Mesenchymal stem cell (in vitro differentiated cells and primary cell): ENCODE measurements at regions not wholly inside any gene's neighbourhood (a gene's known extent, or its start where the extent isn't known, plus 50 kb on each side); places are given as distances from the start of the nearest gene placed in this dataset.

Experiments
- DNase-seq: peaks from one replicate; pipeline ENCODE4 v3.0.0-alpha.2; 2013
- H2AFZ ChIP-seq: one replicate; pipeline ENCODE4 v1.6.1; 2013; ENCODE audit warnings: low read depth, mild to moderate bottlenecking, control low read depth, inconsistent platforms, low read length, moderate library complexity
- H2AK5ac ChIP-seq: 2 replicates; pipeline ENCODE4 v1.6.1; 2013; ENCODE audit warnings: low read length, moderate library complexity, mild to moderate bottlenecking, inconsistent platforms; ENCODE audit not compliant: severe bottlenecking
- H2BK120ac ChIP-seq: one replicate; pipeline ENCODE4 v1.6.1; 2013; ENCODE audit warnings: low read depth, mild to moderate bottlenecking, inconsistent platforms, low read length, moderate library complexity
- H2BK12ac ChIP-seq, 2 experiments: one replicate each; pipeline ENCODE4 v1.6.1; 2013; ENCODE audit warnings: inconsistent platforms in 2 of 2, low read length in 2 of 2, mild to moderate bottlenecking in 2 of 2, moderate library complexity in 2 of 2, control low read depth in 1 of 2
- H2BK15ac ChIP-seq: one replicate; pipeline ENCODE4 v1.6.1; 2013; ENCODE audit warnings: mild to moderate bottlenecking, low read depth, inconsistent platforms; ENCODE audit not compliant: poor library complexity, severe bottlenecking
- H2BK5ac ChIP-seq: 2 replicates; pipeline ENCODE4 v1.6.1; 2013; ENCODE audit warnings: low read depth, mild to moderate bottlenecking, low read length, control low read depth, inconsistent platforms; ENCODE audit not compliant: poor library complexity, severe bottlenecking
- H3K14ac ChIP-seq, 2 experiments: one replicate each; pipeline ENCODE4 v1.6.1; 2013; ENCODE audit warnings: inconsistent platforms in 2 of 2, low read length in 2 of 2, control low read depth in 1 of 2, mild to moderate bottlenecking in 1 of 2, moderate library complexity in 1 of 2
- H3K18ac ChIP-seq, 2 experiments: one replicate each; pipeline ENCODE4 v1.6.1; 2013; ENCODE audit warnings: inconsistent platforms in 2 of 2, low read length in 2 of 2, control low read depth in 1 of 2, low read depth in 1 of 2, mild to moderate bottlenecking in 1 of 2
- H3K23ac ChIP-seq, 2 experiments: one replicate each; pipeline ENCODE4 v1.6.1; 2013; ENCODE audit warnings: inconsistent platforms in 2 of 2, low read length in 2 of 2, mild to moderate bottlenecking in 2 of 2, moderate library complexity in 2 of 2, control low read depth in 1 of 2
- H3K27ac ChIP-seq: 2 replicates; pipeline ENCODE4 v1.5.1; 2013; ENCODE audit warnings: mild to moderate bottlenecking, moderate library complexity, low read length, control low read depth, inconsistent platforms; ENCODE audit not compliant: poor library complexity, severe bottlenecking
- H3K27me3 ChIP-seq, 2 experiments: 2 replicates each; pipeline versions ENCODE4 v1.6.1 to v1.7.0; 2013; ENCODE audit warnings: low read length in 2 of 2, mild to moderate bottlenecking in 2 of 2, moderate library complexity in 2 of 2, control low read depth in 1 of 2, inconsistent platforms in 1 of 2; ENCODE audit not compliant: control insufficient read depth in 1 of 2, insufficient read depth in 1 of 2
- H3K36me3 ChIP-seq, 2 experiments: 2 replicates each; pipeline versions ENCODE4 v1.6.1 to v1.7.0; 2013; ENCODE audit warnings: low read length in 2 of 2, control low read depth in 1 of 2, inconsistent platforms in 1 of 2, low read depth in 1 of 2, mild to moderate bottlenecking in 1 of 2; ENCODE audit not compliant: insufficient read depth in 2 of 2, control insufficient read depth in 1 of 2
- H3K4ac ChIP-seq, 2 experiments: one replicate each; pipeline ENCODE4 v1.6.1; 2013; ENCODE audit warnings: inconsistent platforms in 2 of 2, low read length in 2 of 2, mild to moderate bottlenecking in 2 of 2, moderate library complexity in 2 of 2, control low read depth in 1 of 2, low read depth in 1 of 2
- H3K4me1 ChIP-seq: 2 replicates; pipeline ENCODE4 v1.6.1; 2013; ENCODE audit warnings: low read depth, low read length, control low read depth; ENCODE audit not compliant: control insufficient read depth, insufficient read depth
- H3K4me2 ChIP-seq: 2 replicates; pipeline ENCODE4 v1.6.1; 2013; ENCODE audit warnings: low read length, mild to moderate bottlenecking, inconsistent platforms; ENCODE audit not compliant: poor library complexity, severe bottlenecking
- H3K4me3 ChIP-seq, 2 experiments: 2 replicates each; pipeline versions ENCODE4 v1.5.1 to v1.7.0; 2013; ENCODE audit warnings: low read length in 2 of 2, mild to moderate bottlenecking in 2 of 2, control low read depth in 1 of 2, low read depth in 1 of 2; ENCODE audit not compliant: insufficient read depth in 1 of 2
- H3K79me1 ChIP-seq: replicated peaks from 2 replicates; pipeline ENCODE4 v1.6.1; 2013; ENCODE audit warnings: mild to moderate bottlenecking, control low read depth, low read length, inconsistent platforms; ENCODE audit not compliant: poor library complexity, severe bottlenecking
- H3K9ac ChIP-seq: 2 replicates; pipeline ENCODE4 v1.7.0; 2013; ENCODE audit warnings: mild to moderate bottlenecking, low read length, moderate library complexity
- H3K9me3 ChIP-seq: 2 replicates; pipeline ENCODE4 v1.7.0; 2013; ENCODE audit warnings: mild to moderate bottlenecking, low read length; ENCODE audit not compliant: control insufficient read depth
- H4K8ac ChIP-seq: one replicate; pipeline ENCODE4 v1.6.1; 2013; ENCODE audit warnings: inconsistent platforms, mild to moderate bottlenecking, low read length, moderate library complexity
- H4K91ac ChIP-seq: one replicate; pipeline ENCODE4 v1.6.1; 2013; ENCODE audit warnings: mild to moderate bottlenecking, low read length, inconsistent platforms
- WGBS: methylation state at CpG from one replicate; pipeline ENCODE4 v1.1.7; 2013; ENCODE audit warnings: mixed read lengths; 5-methylcytosine and 5-hydroxymethylcytosine counted together

DNA sequence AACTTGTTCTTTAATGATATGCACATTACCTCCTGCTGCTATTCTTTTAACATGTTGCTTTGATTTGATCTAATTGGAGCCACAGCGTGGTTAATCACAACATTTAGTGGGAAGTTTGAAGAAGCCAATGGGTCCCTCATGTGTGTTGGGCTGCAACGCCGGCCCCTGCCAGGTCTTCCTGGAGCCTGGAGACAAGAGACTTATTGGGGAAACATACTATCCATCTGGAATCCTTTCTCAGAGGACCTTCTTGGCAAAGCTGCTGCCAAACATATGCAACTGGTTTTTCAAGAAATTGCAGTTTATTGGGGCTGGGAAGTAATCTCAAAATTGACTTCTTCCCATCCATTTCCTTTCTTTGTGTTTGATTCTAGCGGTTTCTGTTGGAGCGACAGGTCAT, 396.3 kb upstream of the PROK2 start:
- Histone ChIP-seq H2BK12ac (no peak overlapping the region), H3K79me1 (no peaks in the 10 kb centered on the region), H3K27me3 (peaks cover 8 to 21% of the 10 kb centered on the region in 2 experiments), H3K9ac (no peak overlapping the region), H3K9me3 (peaks cover 3% of the 10 kb centered on the region), H3K4ac (no peak overlapping the region), H2BK120ac (no peak overlapping the region), H2AFZ (no peak overlapping the region), H3K4me1 (peaks cover 3% of the 10 kb centered on the region), H3K14ac (no peak overlapping the region), H4K8ac (no peak overlapping the region), H3K18ac (no peak overlapping the region), H3K23ac (no peak overlapping the region), H3K4me3 (no peak overlapping the region), H3K36me3 (no peaks in the 10 kb centered on the region), H3K27ac (no peak overlapping the region), H2BK5ac (no peak overlapping the region), H2BK15ac (no peak overlapping the region), H2AK5ac (no peak overlapping the region), H4K91ac (no peak overlapping the region), H3K4me2 (no peak overlapping the region)
- no peak for DNase-seq
- WGBS: 86% methylated on average over 5 of the region's 5 CpGs

DNA sequence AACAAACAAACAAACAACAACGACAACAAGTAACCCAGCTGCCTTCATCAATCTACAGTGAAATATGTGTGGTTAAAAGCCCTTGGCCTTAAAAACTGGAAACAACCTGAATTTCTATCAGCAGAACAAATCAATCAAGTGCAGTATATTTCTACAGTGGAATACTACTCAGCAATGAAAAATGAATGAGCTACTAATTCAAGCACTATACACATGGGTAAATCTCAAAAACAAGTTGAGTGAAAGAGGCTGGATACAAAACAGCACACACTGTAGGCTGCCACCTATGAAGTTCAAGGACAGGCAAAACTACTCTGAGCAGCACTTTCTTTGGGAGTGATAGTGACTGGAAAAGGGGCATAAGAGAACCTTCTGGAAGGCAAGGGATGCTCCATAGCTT, 395.5 kb upstream of the PROK2 start:
- Histone ChIP-seq H2AK5ac (no peak overlapping the region), H2BK15ac (no peak overlapping the region), H3K36me3 (no peaks in the 10 kb centered on the region), H3K4ac (no peak overlapping the region), H4K91ac (no peak overlapping the region), H2BK120ac (no peak overlapping the region), H3K4me2 (no peak overlapping the region), H4K8ac (no peak overlapping the region), H3K23ac (no peak overlapping the region), H3K18ac (no peak overlapping the region), H2AFZ (no peak overlapping the region), H3K4me1 (peaks cover 1% of the 10 kb centered on the region), H3K79me1 (no peaks in the 10 kb centered on the region), H3K4me3 (no peak overlapping the region), H2BK12ac (no peak overlapping the region), H3K9ac (no peak overlapping the region), H3K14ac (no peak overlapping the region), H2BK5ac (no peak overlapping the region), H3K9me3 (peaks cover 3% of the 10 kb centered on the region), H3K27ac (no peak overlapping the region), H3K27me3 (peaks cover 8 to 24% of the 10 kb centered on the region in 2 experiments)
- 100% methylated on average over 1 of the region's 1 CpG for WGBS
- DNase-seq: no peak

DNA sequence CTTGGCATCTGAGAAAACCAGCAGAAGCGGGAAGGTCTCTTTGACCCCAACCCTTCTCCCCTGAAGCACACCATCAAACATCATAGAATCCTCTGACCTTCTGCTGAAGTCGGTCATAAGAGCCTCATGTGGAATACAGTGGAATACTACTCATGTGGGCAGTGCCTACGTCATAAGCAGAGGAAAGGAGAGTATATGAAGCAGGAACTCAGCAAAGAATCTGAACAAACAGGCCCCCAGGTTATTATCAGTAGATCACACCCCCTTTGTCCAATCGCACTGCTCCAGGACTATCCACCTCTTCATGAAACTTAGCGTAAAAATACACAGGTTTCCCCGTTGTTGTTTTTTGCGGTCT, 394.1 kb upstream of the PROK2 start:
- no peak overlapping the region for H3K23ac ChIP-seq
- no peak overlapping the region for H2AK5ac ChIP-seq
- no peaks in the 10 kb centered on the region for H3K79me1 ChIP-seq
- no peak overlapping the region for H2BK12ac ChIP-seq
- H3K27ac ChIP-seq: no peak overlapping the region
- no peak overlapping the region for H2AFZ ChIP-seq
- no peaks in the 10 kb centered on the region for H3K36me3 ChIP-seq
- H3K9me3 ChIP-seq: peaks cover 3% of the 10 kb centered on the region
- WGBS: 96% methylated on average over 5 of the region's 7 CpGs
- no peak for DNase-seq
- no peak overlapping the region for H3K18ac ChIP-seq
- no peak overlapping the region for H2BK120ac ChIP-seq
- peaks cover 11 to 36% of the 10 kb centered on the region in 2 experiments for H3K27me3 ChIP-seq
- H3K4ac ChIP-seq: no peak overlapping the region
- no peak overlapping the region for H4K91ac ChIP-seq
- H2BK5ac ChIP-seq: no peak overlapping the region
- no peak overlapping the region for H3K4me2 ChIP-seq
- H3K4me3 ChIP-seq: no peak overlapping the region
- no peak overlapping the region for H3K14ac ChIP-seq
- no peak overlapping the region for H4K8ac ChIP-seq
- peaks cover 1% of the 10 kb centered on the region for H3K4me1 ChIP-seq
- H3K9ac ChIP-seq: no peak overlapping the region
- no peak overlapping the region for H2BK15ac ChIP-seq

DNA sequence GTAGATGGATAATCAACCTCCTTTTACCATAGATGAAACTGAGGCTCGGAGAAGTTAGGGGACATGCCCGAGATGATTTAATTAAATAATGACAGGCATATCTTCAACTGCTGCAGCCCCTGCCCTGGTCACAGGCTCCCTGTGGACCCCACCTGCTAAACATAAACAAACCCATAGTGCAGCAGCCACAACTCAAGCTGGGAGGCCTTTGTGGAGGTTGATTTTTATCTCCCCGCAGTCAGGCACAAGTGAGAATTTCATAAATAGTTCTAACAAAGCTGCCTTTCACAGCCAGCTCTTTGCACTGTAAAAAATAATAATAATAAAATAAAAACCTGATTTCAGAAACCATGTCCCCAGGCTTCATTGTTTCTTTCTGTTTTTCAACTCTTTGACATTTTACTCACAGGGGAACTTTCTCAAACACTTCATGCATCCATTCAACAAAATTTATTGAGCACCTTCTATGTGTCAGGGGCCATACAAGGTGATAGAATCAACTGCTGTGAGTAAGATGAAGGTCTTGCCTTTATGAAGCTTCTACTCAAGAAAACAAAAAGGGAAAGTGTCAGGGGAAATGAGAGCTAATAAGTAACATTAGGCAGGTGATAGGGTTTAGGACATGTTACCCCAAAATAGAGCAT, 393.6 kb upstream of the PROK2 start:
- Histone ChIP-seq H4K91ac (no peak overlapping the region), H3K9ac (no peak overlapping the region), H3K4me1 (peaks cover 1% of the 10 kb centered on the region), H2BK5ac (no peak overlapping the region), H3K36me3 (no peaks in the 10 kb centered on the region), H2AK5ac (no peak overlapping the region), H2BK120ac (no peak overlapping the region), H2BK12ac (no peak overlapping the region), H3K27ac (no peak overlapping the region), H3K79me1 (no peaks in the 10 kb centered on the region), H3K4me3 (no peak overlapping the region), H3K4ac (no peak overlapping the region), H4K8ac (no peak overlapping the region), H3K27me3 (peaks cover 11 to 40% of the 10 kb centered on the region in 2 experiments), H3K4me2 (no peak overlapping the region), H3K18ac (no peak overlapping the region), H3K9me3 (peaks cover 3% of the 10 kb centered on the region), H2AFZ (no peak overlapping the region), H2BK15ac (no peak overlapping the region), H3K14ac (no peak overlapping the region), H3K23ac (no peak overlapping the region)
- no peak for DNase-seq
- WGBS: 75% methylated on average over 2 of the region's 3 CpGs
